OCI-LY3 (cell line): ENCODE measurements at regions not wholly inside any gene's neighbourhood (a gene's known extent, or its start where the extent isn't known, plus 50 kb on each side); places are given as distances from the start of the nearest gene placed in this dataset.

Source experiments
- H2AFZ ChIP-seq: fragments of 200-600, 300-600 bp; shearing (Covaris generic); 2 replicates; pipeline ENCODE4 v1.6.0; 2014; ENCODE audit warnings: antibody characterized with exemption, low read depth, low read length
- H3K27ac ChIP-seq: fragments of 200-600, 300-600 bp; sonication (generic); 2 replicates; pipeline ENCODE4 v1.5.1; 2014; ENCODE audit warnings: mild to moderate bottlenecking, low read length, moderate library complexity, mixed read lengths
- H3K27me3 ChIP-seq: fragments of 200-600, 300-600 bp; sonication (generic); 2 replicates; pipeline ENCODE4 v1.6.1; 2014; ENCODE audit warnings: low read depth, low read length, mixed read lengths
- H3K36me3 ChIP-seq: fragments of 200-600, 300-600 bp; sonication (generic); replicated peaks from 2 replicates; pipeline ENCODE3; 2014; ENCODE audit warnings: low read depth, low read length, mixed read lengths
- H3K4me1 ChIP-seq: fragments of 300-600, 200-600 bp; sonication (generic); 2 replicates; pipeline ENCODE4 v1.6.1; 2014; ENCODE audit warnings: low read length, mixed read lengths
- H3K4me2 ChIP-seq: fragments of 200-600, 300-600 bp; sonication (generic); 2 replicates; pipeline ENCODE4 v1.6.1; 2014; ENCODE audit warnings: low read length, mixed read lengths
- H3K4me3 ChIP-seq: fragments of 300-600, 200-600 bp; sonication (generic); 2 replicates; pipeline ENCODE4 v1.5.1; 2014; ENCODE audit warnings: antibody characterized with exemption, mild to moderate bottlenecking, low read length, moderate library complexity
- H3K79me2 ChIP-seq: fragments of 300-600, 200-600 bp; shearing (Covaris generic); 2 replicates; pipeline ENCODE4 v1.6.1; 2014; ENCODE audit warnings: mild to moderate bottlenecking, low read length, mixed read lengths
- H3K9ac ChIP-seq: fragments of 300-600, 200-600 bp; shearing (Covaris generic); 2 replicates; pipeline ENCODE4 v1.6.0; 2014; ENCODE audit warnings: mild to moderate bottlenecking, low read length, moderate library complexity
- H3K9me3 ChIP-seq: fragments of 200-600, 300-600 bp; shearing (Covaris generic); 2 replicates; pipeline ENCODE4 v1.6.1; 2014; ENCODE audit warnings: low read length, mixed read lengths; ENCODE audit not compliant: insufficient read depth
- H4K20me1 ChIP-seq: fragments of 200-600, 300-600 bp; sonication (generic); 2 replicates; pipeline ENCODE4 v1.6.1; 2016; ENCODE audit warnings: low read length, mixed read lengths; ENCODE audit not compliant: insufficient read depth
- CTCF ChIP-seq: fragments of 200-600, 300-600 bp; sonication (generic); IDR thresholded peaks from 2 replicates; pipeline ENCODE4 v1.5.1; 2014; ENCODE audit warnings: antibody characterized with exemption, low read length, low read depth
- EZH2phosphoT487 ChIP-seq: fragments of 200-600 bp; shearing (Covaris generic); IDR thresholded peaks from 2 replicates; pipeline ENCODE4 v1.6.1; 2018; ENCODE audit warnings: antibody characterized with exemption, mixed run types, low read depth

GRCh38 chr6:140816681-140817080, 1316.0 kb upstream of the GJE1 start:
- Histone ChIP-seq H2AFZ (no peak overlapping the region), H3K9ac (no peak overlapping the region), H3K36me3 (no peaks in the 10 kb centered on the region), H4K20me1 (no peaks in the 10 kb centered on the region), H3K9me3 (no peaks in the 10 kb centered on the region), H3K27ac (no peak overlapping the region), H3K4me3 (no peak overlapping the region), H3K4me2 (no peak overlapping the region), H3K27me3 (no peaks in the 10 kb centered on the region), H3K79me2 (no peaks in the 10 kb centered on the region), H3K4me1 (no peaks in the 10 kb centered on the region)
- TF ChIP-seq CTCF (no peak), EZH2phosphoT487 (no peak)

- no peak overlapping the region for H3K4me2 ChIP-seq
- no peaks in the 10 kb centered on the region for H3K79me2 ChIP-seq
- H2AFZ ChIP-seq: no peak overlapping the region
- no peaks in the 10 kb centered on the region for H3K4me1 ChIP-seq
- no peaks in the 10 kb centered on the region for H4K20me1 ChIP-seq
- H3K36me3 ChIP-seq: no peaks in the 10 kb centered on the region
- H3K27me3 ChIP-seq: no peaks in the 10 kb centered on the region
- H3K4me3 ChIP-seq: no peak overlapping the region
- H3K9me3 ChIP-seq: no peaks in the 10 kb centered on the region
- no peak overlapping the region for H3K9ac ChIP-seq
- H3K27ac ChIP-seq: no peak overlapping the region
- TF ChIP-seq EZH2phosphoT487 (no peak), CTCF (no peak)
Observed at GRCh38 chr6:140812636-140813035, 1320.1 kb upstream of the GJE1 start.

GRCh38 chr6:140811642-140812041, 1321.1 kb upstream of the GJE1 start:
- Histone ChIP-seq H2AFZ (no peak overlapping the region), H4K20me1 (no peaks in the 10 kb centered on the region), H3K27ac (no peak overlapping the region), H3K79me2 (no peaks in the 10 kb centered on the region), H3K4me3 (no peak overlapping the region), H3K9me3 (no peaks in the 10 kb centered on the region), H3K9ac (no peak overlapping the region), H3K27me3 (no peaks in the 10 kb centered on the region), H3K4me2 (no peak overlapping the region), H3K4me1 (no peaks in the 10 kb centered on the region), H3K36me3 (no peaks in the 10 kb centered on the region)
- TF ChIP-seq EZH2phosphoT487: no peak
- no peak for TF ChIP-seq CTCF

- Histone ChIP-seq H3K27ac (no peak overlapping the region), H3K9ac (no peak overlapping the region), H3K27me3 (no peaks in the 10 kb centered on the region), H3K4me3 (no peak overlapping the region), H3K4me2 (no peak overlapping the region), H2AFZ (no peak overlapping the region), H4K20me1 (no peaks in the 10 kb centered on the region), H3K79me2 (no peaks in the 10 kb centered on the region), H3K36me3 (no peaks in the 10 kb centered on the region), H3K9me3 (no peaks in the 10 kb centered on the region), H3K4me1 (no peaks in the 10 kb centered on the region)
- no peak for TF ChIP-seq CTCF
- no peak for TF ChIP-seq EZH2phosphoT487
Observed at GRCh38 chr6:140809694-140810101, 1323.0 kb upstream of the GJE1 start.
